GM18507 (cell line): ENCODE measurements at regions not wholly inside any gene's neighbourhood (a gene's known extent, or its start where the extent isn't known, plus 50 kb on each side); places are given as distances from the start of the nearest gene placed in this dataset.
"Not testable (repeated sequence)": the region's sequence is repeated elsewhere in the genome, so short reads cannot be mapped to it uniquely, and the experiment has no call there.

Experiments
- DNase-seq: peaks from one replicate; pipeline ENCODE4 v3.0.0; 2011; ENCODE audit warnings: low read depth; ENCODE audit not compliant: insufficient read length; ENCODE audit errors: extremely low spot score
- FAIRE-seq: peaks from 2 replicates; lab custom pipeline; 2011; peaks lifted over from hg19 to GRCh38; lab: Jason Lieb, UNC

DNA sequence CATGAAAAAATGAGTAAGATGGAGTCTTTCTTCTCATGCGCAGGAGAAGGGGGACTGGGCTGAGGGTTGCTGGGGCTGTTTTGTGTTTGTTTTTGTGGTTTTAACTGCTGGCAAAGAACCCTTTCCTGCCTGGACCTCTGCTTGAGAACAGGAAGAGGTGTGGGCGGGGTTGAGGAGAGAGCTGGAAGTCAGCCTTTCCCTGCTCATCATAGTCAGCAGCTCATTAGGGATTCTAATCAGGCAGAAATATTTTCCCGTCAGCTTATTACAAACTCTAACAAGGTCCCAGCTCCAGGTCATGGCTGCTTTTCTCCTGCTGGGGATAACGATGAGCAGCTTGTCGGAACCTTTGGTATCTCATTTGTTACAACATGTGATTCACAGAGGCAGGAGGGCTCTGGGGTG is 185.0 kb upstream of the NRXN3 start:
- FAIRE-seq: no peak
- no peak for DNase-seq

DNA sequence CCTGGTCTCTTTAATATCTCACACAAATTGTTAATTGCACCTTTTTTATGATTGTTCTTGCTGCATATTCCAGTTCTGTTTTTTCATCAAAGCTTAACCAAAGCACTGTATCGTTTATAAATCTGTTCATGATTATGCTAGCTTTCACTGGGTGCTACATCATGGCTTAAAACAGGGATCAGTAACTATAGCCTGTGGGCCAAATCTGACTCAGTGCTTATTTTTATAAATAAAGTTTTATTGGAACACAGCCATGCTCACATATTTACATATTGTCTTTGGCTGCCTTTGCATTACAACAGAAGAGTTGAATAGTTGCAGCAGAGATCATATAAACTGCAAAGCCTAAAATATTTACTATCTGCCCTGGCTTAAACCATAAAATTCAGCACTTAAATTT is 183.4 kb upstream of the NRXN3 start:
- FAIRE-seq (no peak), DNase-seq (no peak)

DNA sequence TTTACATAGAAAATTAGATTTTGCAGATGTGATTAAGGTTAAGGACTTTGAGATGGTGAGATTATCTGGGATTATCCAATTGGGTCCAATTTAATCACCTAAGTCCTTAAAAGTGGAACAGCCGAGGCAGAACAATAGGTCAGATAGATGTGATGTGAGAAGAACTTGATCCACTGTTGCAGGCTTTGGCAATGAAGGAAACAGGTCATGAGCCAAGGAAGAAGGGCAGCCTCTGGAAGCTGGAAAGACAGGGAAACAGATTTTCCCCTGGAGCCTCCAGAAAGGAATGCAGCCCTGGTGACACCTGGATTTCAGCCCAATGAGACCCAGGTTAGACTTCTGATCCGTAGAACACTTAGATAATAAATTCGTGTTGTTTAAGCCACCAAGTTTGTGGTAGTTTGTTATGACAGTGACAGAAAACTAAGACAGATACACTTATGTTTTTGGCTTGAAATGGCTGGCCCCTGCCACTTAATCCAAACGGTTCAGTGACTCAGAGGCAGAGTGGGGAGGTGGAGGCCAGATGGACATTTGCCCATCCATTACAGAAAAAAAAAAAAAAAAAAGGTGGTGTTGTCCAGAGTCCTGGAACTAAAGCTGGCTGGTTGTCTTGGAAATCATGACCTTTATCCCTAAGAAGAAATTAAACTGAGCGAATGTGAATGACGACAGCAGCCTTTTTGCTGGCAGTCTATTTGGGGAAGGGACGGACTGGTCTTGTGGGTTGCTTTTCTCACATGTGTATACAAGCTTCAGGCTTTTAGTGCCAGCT is 181.9 kb upstream of the NRXN3 start:
- DNase-seq: no peak
- FAIRE-seq: no peak

DNA sequence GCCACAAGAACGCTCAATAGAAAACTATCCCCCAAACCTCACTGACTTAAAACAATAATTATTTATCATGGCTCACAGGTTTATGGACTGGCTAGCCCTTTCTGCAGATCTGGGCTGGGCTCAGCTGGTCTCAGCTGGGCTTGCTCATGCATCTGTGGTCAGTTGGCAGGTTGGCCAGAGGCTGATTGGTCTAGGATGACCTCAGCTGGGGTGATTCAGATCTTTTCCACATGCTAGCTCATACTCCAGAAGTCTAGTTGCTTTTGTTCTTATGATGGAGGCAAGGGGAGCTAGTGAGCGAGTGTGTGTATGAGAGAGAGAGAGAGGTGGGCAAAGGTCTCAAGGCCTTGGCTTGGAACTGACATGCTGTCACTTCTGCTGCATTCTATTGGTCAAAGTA is 181.2 kb upstream of the NRXN3 start:
- no peak for FAIRE-seq

DNA sequence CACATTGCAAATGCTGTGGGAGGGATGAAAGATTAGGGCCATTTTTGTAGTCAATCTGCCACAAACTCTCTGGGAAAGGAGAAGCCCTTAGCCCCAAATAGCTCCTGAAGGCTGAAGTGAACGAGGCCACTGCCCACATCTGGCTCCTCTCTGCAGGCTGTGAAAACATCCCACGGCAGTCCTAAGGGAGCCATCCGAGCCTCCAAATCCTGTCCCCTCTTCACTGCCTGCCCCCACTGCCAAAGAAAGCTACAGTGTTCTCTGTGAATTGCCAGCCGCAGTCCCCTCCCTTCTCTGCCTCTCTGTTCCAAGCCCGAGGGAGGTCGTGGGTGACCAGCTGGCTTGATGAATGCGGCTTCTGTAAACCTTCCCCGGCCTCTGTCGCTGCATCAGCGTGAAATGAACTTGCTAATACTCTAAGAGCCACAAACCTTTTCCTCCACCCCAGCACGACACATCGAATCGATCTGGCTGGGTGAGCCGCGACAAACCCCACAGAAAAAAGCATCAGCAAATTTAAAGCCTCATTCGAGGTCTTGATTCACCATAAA is 180.7 kb upstream of the NRXN3 start:
- DNase-seq (no peak), FAIRE-seq (no peak)

More for the DNA sequence above, 181.2 kb upstream of the NRXN3 start:
- no peak for DNase-seq

DNA sequence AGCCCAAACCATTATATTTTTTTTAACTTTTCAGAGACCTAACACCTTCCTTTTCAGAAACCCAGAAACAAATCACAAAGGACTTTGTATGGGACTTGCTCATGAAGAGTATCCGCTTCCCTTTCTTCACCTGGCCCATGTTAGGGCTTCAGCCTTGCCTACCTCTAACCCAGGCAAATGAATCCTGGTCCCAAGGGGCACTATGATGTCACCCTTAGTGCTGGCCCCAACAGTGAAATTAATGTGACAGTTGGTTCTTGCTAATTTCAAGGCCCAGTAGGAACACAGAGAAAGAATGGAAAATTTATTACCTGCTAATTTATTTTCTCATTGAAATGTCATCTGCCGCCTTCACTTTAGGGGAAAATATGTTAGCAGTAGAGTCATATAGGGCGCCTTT is 179.8 kb upstream of the NRXN3 start:
- no peak for FAIRE-seq
- no peak for DNase-seq

DNA sequence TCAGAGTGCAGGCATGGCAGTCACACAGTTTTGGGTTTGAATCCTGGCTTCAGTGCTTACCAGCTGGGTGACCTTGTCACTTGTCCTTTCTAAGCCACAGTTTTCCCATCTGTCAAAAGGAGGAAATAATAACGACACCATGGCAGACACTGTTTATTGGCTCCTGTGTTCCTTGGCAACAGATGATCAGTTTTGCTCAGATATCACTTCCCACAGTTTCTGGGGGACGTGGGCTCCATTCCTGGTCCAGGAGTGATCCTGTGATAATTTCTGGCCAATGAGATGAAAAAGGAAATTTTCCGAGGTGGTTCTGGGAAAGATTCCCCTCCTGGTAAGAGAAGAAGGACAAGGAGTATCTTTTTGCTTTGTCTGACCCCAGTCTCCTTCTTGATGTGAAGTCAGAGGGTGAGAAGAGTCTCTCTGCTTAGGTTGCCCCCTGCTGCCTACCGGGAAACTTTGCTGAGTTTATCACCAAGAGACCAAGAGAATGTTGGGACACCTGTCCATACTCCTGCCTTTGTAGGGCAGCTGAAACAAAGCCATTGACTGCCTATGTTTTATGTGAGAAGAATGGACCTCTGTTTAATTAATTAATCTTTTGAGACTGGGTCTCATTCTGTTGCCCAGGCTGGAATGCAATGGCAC is 178.9 kb upstream of the NRXN3 start:
- no peak for DNase-seq
- no peak for FAIRE-seq

DNA sequence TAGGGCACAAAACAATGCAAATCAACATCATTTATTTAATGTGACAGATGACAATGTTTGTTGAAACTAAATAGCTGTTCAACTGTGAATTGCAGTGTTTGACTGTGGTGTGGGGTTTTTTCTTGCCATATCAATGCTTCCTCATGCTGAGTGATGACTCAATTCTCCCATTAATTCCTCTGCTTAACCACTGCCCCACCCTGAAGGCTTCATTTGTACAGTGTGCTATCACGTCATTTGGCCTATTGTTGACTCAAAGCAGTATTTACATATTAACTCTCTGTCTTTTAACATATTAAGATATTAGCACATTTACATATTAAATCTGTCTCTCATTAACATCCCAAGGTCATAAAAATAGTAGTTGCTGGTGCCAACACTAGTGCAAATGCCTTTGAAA is 164.8 kb upstream of the NRXN3 start:
- DNase-seq (peak; percentile 2), FAIRE-seq (peak; percentile 9)

DNA sequence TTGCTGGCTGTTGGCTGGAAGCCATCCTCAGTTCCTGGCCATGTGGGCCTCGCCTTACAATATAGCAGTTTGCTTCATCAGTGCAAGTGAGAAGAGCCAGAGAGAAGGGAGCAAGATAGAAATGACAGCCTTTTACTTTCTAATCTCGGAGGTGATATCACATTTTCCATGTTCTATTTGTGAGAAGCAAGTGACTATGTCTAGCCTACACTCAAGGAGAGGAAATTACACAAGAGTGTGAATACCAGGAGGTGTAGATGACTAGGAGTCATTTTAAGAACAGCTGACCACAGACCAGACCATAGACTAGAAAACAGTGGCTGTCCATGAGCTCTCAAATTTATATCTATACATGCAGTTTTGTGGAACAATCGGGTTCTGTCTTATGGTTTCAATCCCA is 163.0 kb upstream of the NRXN3 start:
- peak; percentile 52 for FAIRE-seq
- no peak for DNase-seq

DNA sequence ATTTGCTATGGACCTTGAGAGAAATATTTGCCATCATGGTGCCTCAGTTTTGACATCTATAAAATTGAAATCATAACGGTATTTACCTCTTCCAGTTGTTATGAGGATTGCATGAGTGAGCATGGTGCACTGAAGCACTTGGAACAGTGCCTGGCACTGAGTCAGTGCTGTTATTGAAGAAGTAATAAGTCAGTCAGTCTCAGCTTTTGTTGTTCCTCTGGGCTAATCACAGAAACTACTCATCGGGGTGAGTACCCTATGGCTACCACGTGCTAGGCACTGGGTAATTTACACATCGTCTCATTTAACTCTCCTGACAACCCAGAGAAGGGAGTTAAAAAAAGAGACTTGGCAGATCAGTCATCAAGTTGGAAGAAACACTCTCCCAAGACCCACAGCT is 159.5 kb upstream of the NRXN3 start:
- FAIRE-seq (no peak), DNase-seq (no peak)

DNA sequence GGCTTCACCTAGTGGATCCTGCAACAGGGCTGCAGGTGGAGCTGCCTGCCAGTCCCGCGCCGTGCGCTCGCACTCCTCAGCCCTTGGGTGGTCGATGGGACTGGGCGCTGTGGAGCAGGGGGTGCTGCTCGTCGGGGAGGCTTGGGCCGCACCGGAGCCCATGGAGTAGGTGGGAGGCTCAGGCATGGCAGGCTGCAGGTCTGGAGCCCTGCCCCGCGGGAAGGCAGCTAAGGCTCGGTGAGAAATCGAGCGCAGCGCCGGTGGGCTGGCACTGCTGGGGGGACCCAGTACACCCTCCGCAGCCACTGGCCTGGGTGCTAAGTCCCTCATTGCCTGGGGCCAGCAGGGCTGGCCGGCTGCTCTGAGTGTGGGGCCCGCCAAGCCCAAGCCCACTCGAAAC is 156.3 kb upstream of the NRXN3 start:
- not testable (repeated sequence) for DNase-seq, FAIRE-seq

DNA sequence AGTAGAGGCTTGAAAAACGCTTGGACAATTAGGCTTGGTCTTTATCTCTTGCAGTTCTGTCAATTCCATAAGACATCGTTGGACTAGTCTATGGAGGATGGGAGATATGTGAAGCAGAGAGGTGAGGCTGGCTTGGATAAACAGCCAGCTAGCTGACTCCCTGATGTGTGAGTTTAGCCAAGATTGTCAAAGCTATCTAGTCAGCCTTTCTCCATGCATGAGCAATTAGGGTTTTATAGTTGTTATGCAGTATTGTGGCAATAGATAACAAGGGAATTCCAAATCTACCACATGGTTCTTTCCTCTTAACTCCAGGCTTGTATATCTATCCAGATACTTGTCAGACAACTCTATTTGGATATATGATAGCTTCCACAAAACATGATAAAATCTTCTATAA is 153.6 kb upstream of the NRXN3 start:
- DNase-seq: no peak
- FAIRE-seq: no peak

DNA sequence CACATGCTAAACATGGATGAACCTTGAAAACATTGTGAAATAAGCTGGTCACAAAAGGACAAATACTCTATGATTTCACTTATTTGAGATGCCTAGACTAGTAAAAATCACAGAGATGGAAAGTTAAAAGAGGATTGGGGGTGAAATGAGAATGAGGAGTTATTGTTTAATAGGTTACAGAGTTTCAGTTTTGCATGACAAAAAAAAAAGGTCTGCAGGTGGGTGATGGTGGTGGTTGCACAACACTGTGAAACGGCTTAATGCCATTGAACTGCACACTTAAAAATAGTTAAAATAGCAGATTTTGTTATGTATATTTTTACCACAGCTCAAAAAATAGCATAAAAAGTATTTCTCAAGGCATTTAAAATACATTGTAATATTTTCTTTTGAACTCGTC is 151.9 kb upstream of the NRXN3 start:
- FAIRE-seq (no peak), DNase-seq (no peak)

DNA sequence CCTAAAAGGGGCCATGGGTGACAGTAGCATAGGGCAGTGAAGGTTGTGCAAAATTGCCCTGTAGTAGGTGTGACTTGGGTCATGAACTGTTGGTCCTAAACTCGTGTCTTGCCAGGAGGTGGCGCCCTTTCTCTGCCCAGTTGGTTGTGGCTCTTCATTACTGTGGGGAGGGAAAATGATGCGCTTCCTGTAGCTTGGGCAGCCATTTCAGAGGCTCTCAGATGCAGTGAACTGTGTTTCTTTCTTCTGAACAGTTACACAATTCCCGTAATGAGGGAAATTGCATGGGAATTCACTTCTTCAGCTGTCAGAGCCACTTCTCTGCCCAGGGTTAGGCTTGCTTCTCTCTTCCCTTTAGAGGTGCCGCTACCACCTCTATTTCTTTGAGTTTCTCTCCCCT is 148.1 kb upstream of the NRXN3 start:
- FAIRE-seq (peak; percentile 75), DNase-seq (peak; percentile 20)

DNA sequence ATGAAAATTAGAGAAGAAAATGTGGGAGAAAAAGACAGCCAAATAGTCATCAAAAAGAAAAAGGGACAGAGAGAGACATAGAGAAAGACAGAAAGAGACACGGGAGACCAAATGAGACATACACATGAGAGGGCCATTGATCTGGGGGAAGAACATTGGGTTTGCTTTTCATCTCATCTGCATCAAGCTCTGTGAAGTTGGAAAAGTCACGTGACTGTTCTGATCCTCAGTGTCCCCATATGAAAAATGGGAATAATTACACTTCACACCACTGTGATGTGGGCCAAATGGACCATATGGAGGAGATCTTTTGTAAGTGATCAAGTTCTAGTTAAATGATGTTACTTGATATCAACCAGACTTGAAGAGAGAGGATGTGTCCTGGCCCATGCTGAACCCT is 147.1 kb upstream of the NRXN3 start:
- DNase-seq: no peak
- no peak for FAIRE-seq

DNA sequence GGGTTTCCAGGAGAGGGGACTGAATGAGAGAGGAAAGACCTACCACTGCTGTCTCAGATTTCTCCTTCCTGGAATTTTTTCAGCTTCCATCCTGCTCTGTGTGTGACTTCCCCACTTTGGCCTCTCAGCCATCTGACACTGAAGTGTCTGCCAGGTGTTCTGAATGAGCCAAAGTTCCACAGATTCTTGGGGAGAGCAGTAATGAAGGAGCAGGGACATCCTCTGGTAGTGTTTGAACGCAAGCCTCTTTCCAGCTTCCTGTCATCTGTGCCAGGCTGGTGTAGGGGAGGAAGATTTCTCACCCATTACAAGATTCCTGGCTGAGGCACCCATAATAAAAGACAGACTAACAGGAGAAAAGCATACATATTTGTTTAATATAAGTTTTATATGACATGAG is 141.7 kb upstream of the NRXN3 start:
- FAIRE-seq (no peak), DNase-seq (no peak)

DNA sequence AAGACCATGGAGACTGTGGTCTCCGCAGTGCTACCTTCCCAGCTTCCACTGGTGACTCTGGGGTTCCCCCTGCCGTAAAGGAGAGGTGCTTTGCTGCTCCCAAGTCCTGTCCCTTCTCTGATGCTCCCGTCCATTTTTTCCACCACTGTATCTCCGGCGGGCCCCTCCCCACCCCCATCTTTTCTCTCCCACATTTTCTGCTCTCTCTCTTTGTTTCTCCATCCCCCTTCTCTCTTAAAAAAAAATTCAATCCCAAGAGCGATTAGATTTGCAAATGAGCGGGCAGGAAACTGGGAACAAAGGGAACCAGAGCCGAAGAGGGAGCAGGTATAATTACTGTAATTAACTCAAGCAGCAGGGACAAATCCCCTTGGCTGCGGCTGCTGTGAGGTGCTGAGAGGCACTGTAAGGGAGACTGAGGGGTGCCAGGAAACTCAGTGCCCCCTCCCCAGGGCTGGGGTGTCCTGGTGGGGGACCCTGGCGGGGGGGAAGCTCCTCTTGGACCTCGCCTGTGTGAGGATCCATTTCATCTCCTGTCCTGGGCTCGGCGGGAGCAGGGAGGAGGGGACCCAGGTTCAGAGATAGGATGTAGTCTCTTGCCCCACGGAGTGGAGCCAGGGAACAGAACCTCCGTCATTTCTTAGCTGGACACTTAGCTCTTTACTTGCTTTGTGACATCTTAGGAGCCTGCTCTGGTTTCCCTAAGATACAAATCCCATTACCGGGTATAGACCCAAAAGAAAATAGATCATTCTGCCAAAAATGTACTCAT is 140.4 kb upstream of the NRXN3 start:
- no peak for FAIRE-seq
- DNase-seq: no peak

DNA sequence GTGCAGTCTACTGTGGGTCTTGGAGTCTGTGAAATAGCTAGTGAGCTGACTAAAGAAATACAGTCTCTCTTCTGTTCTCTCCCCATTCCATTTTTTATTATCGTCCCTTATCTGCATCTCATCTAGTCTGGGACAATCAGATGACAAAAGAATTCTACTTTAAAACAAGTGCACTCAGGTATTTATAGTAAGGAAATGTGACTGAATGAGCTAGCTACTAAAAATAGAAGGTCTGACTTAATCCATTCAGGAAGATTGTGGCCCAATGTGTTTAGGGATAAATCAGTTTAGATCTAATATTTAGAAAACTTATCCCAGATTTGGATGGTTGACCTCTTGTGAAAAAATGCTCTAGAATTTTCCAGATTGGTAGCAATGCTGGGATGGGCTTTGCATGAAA is 126.8 kb upstream of the NRXN3 start:
- FAIRE-seq: no peak
- no peak for DNase-seq

DNA sequence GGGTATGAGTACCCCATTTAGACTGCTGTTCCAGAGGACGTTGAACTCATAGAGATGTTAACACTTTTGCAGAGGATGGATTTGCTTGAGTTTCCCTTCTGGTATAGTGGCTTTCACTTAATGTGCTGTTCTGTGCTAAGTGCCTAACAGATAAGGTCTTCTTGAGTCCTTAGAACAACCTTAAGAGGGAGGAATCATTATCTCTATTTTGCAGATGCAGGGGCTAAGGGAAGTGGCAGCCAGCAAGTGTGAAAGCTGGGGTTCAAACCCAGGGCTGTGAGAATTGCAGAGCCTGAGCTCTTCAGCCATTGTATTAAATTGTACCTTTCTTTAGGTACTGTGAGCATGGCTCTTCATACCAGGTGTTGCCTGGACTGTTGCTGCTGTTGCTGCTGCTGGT is 122.1 kb upstream of the NRXN3 start:
- no peak for FAIRE-seq
- DNase-seq: no peak

DNA sequence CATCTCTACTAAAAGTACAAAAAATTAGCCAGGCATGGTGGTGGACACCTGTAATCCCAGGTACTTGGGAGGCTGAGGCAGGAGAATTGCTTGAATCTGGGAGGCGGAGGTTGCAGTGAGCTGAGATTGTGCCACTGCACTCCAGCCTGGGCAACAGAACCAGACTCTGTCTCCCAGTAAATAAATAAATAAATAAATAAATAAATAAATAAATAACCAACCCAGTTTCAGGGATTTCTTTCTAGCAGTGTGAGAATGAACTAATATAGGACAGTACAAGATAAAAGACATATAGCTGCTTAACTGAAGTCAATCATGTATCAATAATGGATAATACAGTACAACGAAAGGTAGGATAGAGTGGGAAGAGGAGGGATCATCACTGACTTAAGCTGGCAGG is 113.3 kb upstream of the NRXN3 start:
- not testable (repeated sequence) for FAIRE-seq, DNase-seq
